HG03354 (cell line): ENCODE measurements at regions not wholly inside any gene's neighbourhood (a gene's known extent, or its start where the extent isn't known, plus 50 kb on each side); places are given as distances from the start of the nearest gene placed in this dataset.

Experiments used
- ATAC-seq: cut with Tn5 transposase; IDR thresholded peaks from one replicate; pipeline ENCODE4 v1.9.1; 2021; ENCODE audit warnings: mild to moderate bottlenecking; ENCODE audit not compliant: unreplicated experiment, poor library complexity, severe bottlenecking

- ATAC-seq, result no peak
Observed at GRCh38 chr9:124205686-124206352, 51.9 kb upstream of the NEK6 start.

GRCh38 chr9:124206391-124206790 lies 51.4 kb upstream of the NEK6 start:
- no peak for ATAC-seq
